ENCODE measurements at regions not wholly inside any gene's neighbourhood (a gene's known extent, or its start where the extent isn't known, plus 50 kb on each side); places are given as distances from the start of the nearest gene placed in this dataset.
"Not testable (repeated sequence)": the region's sequence is repeated elsewhere in the genome, so short reads cannot be mapped to it uniquely, and the experiment has no call there.

DNA sequence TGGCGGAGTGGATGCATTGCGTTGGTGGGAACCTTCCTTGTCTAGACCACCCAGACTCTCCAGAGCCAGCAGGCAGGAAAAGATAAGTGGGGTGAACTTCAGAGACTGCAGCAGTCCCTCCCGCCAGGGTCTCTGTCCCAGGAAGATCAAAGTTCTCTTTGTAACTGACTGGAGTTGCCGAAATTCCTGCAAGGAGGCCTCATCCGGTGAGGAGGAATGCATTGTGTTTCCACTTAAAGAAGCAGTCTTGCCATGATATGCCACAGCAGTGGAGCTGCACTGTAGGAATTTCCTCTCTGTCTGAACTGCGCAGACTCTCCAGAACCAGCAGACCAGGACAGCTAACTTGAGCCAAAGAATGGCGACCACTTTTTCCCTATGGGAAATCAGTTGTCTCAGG lies 1190.4 kb downstream of the TECRL start:
- no peak for DNase-seq

DNA sequence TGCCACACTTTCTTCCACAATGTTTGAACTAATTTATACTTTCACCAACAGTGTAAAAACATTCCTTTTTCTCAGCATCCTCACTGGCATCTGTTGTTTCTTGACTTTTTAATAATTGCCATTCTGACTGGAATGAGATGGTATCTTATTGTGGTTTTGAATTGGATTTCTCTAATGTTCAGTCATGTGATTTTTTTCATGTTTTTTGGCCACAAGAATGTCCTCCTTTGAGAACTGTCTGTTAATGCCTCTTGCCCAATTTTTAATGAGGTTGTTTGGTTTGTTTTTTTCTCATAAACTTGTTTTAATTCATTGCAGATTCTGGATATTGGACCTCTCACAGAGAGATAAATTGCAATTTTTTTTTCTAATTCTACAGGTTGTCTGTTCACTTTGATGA lies 1195.2 kb downstream of the TECRL start:
- DNase-seq = no peak

DNA sequence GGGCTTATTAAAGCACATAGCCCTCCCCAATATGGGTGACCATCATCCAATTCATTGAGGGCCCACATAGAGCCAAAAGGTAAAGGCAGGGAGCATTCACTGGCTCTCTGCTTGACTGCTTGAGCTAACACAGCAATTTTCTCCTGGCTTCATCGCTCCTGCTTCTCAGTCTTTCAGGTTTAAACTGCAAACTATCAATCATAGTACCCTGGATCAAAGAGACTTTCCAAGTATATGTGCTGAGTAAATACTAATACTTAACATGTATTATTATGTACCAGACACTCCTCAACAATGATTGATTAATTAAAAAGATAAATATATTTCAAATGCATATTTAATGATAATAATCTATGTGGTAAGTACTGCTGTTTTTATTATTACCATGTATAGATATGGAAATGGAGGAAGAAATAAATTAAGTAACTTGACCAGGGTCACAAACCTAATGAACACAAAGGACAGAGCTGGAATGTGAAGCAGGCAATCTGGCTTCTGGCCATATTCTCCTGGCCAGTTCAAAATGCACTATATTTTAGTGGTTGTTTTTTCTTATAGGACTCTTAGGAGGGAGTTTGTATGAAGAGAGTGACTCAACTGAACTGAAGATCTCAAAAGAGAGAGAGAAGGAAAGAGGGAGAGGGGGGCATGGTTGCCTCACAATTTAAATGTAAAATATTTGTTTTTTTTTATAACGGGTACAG lies 1197.3 kb downstream of the TECRL start:
- DNase-seq = no peak

DNA sequence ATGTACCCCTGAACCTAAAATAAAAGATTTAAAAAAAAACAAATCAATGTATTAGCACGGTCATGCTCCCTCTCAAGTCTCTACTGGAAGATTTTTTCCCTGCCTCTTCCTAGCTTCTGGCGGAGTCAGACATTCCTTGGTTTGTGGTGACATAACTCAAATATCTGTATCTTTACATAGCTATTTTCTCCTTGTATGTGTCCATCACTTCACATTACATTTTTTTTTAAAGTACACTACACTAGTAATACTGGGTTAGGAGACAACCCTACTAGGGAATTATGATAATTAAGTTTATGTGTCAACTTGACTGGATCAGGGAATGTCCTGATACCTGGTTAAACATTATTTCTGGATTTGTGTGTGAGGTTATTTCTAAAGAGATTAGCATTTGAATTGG lies 1197.9 kb downstream of the TECRL start:
- DNase-seq = no peak

DNA sequence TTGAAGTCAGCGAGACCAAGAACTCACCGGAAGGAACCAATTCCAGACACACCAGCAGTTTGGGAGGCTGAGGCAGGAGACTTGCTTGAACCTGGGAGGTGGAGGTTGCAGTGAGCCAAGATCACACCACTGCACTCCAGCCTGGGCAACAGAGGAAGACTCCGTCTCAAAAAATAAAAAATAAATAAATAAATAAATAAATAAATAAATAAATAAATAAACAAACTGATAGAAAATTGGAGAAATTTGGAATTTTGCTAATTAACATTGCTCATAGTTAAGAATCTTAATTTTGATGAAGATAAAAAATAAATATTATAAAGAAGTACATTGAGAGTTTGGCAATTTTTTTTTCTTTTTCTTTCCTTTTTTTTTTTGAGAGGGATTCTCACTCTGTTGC lies 1216.2 kb downstream of the TECRL start:
- not testable (repeated sequence) for DNase-seq

DNA sequence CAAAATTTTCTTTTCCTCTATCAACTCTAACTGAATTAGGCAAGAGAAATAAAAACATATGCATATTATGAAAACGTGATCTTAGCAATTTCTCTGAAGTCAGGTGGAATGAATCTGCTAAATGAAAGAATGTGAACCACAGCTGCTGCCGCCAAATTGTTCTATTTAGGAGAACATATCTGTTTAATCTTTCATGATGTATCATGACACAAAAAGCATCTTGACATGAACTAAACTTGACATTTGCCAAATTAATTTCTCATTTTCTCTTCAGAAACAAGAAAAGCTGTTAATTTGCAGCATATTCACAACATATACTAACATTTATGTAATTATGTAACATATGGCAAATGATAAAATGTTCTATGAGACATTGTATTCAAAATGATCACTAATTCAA lies 1237.9 kb downstream of the TECRL start:
- DNase-seq = no peak

DNA sequence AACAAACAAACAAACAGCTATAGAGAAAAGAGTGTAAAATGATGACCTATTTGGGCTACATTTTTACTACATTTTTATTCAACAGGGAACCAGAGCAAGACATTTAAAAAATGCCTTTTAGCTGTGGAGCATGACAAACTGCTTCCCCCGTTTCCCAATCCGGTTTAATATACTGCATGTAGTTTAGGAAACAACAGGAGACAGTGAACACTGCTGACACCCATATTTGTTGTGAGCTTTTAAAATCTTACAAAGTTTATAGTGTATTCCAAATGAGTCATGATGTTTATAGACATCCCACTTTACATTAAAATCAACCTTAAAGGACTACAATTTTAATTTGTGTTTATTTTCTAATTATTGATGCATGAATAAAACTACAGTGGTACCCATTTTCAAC lies 1238.3 kb downstream of the TECRL start:
- no peak for DNase-seq

DNA sequence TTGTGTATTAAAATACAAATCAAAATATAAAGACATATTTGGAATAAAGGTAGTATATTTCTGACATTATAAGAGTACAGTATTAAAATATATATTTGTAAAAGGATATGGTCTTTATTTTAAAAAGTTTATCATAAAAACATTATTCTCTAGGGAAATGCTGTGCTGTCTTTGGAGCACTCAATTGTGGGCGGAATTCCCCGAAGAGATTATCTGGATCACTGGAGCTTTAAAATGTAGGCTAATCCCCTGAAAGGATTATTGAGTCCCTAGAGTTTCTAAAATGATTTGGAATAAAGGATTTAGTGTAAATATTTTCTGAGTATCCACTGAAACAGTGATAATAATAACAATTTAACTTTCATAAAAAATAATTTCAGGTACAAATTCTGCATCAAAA lies 1239.4 kb downstream of the TECRL start:
- DNase-seq = no peak

DNA sequence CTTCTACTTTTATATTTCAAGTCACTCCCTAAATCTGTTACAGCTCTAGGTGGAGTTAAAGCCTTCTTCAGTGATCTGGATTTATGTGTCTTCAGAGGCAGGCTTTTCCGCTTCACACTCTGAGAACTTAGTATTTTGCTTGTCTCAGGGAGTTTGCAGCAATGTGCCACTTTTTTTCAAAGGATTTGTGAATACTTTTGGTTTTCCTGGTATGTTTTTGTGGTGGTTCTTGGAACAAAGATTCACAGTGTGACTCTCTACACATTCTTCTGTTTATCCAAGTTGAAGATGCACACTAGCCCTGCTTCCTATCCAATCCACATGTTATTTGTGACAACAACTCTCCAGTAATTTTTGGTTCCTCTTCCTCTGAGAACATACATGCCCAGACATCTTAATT lies 1253.7 kb downstream of the TECRL start:
- DNase-seq = no peak

DNA sequence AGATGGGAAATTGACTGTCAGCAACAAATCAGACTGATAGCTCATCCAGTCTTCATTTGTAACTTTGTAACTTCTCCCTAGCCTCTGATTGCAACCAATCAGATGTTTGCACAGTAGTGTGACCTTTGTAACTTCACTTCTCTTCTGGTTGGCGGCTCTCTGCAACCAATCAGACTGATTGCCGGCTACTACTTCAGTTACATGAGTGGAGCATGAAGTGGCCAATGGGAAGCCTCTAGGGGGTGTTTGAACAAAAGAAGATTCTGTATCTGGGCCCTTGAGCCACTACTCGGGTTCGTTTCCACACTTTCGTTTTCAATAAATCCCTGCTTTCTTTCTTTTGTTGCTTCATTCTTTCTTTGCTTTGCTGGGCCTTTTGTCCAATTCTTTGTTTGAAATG lies 1285.8 kb downstream of the TECRL start:
- no peak for DNase-seq

DNA sequence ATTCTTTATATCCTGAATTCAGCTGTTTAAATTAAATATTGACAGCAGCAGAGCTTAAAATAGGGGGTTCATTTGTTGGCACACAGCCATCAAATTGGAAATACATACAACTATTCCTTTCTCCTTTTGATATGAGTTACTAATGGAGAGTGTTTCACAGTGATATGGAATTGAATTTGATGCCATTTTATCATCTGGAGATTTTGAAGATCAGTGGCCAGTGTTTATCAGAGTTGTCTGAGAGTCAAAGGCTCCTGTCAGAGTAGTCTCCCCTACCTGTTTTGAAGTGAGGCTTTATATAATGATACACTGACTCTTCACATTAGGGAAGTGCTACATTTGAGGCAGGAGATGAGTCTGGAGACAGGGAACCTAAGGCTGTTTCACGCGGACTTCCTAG lies 1286.3 kb downstream of the TECRL start:
- DNase-seq = no peak

DNA sequence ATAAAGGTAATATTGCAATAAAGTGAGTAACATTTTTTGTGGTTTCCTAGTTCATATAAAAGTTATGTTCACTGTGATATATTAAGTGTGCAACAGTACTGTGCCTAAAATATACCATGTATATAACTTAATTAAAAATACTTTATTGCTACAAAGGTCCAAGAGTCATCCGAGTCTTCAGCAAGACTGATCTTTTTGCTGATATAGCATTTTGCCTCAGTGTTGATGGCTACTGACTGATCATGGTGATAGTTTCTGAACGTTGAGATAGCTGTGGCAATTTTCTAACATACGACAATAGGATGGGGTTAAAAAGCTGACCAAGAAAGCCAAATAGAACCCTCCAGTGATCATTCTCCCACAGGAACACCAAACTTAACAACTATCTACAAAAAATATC lies 1302.7 kb downstream of the TECRL start:
- DNase-seq = no peak

DNA sequence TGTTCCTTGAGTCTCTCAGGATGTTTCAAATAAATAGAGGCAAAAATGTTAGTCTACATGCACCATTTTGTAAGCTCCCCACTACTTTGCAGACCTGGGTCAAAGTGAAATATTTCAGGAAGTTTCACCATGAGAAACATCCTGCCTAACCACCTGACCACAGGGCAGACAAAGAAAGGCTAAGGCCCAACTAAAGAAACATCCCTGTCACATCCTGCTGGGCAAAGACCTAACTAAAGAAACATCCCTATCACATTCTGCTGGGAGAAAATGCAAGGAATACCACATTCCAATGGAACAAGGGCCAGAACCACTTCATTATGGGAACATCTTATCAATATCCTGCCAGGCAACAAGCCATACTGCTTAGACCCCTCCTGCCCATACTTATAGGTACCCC lies 1303.4 kb downstream of the TECRL start:
- DNase-seq = no peak

DNA sequence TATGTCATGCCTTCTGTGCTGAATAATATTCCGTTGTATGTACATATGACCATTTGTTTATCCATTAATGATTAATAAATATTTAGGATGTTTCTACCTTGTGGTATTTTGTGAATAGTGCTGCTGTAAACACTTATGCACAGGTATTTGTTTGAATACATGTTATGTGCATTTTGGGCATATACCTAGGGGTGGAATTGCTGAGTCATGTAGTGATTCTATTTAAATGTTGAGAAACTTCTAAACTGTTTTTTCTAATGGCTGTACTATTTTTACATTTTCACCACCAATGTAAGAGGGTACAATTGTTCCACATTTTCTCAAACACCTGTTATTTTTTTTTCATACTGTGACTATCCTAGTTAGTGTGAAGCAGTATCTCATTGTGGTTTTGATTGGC lies 1318.6 kb downstream of the TECRL start:
- DNase-seq = no peak

DNA sequence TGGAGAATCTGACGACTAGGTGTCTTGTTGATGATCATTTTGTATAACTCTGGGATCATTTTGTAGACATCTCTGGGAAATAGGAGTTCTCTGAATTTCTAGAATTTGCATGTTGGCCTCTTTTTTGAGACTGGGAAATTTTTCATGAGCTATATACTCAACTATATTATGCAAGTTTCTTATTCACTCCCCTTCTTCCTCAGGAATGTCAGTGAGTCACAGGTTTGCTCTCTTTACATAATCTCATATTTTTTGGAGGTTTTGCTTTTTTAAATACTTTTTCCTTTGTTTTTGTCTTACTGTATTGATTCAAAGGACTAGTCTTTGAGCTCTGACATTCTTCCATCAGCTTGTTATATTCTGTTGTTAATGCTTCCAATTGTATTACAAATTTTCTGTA lies 1324.2 kb downstream of the TECRL start:
- DNase-seq = no peak

DNA sequence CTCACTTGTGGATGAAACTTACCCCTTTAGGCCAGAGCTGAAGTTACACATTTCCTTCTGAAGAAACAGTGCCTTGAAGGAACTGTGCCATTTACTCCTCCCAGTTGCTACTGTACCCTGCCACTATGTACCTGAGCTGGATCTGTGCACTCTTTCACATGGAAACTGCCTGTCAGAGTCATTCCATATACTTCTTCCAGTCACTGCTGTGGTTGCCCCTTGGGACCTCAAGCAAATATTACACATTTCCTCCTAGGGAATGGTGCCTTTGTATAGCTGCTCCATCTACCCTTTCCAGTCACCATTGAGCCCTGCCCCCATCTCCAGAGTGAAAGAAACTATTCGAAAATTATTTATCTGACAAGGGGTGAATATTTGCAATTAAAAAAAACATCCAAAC lies 1328.3 kb downstream of the TECRL start:
- DNase-seq = no peak

DNA sequence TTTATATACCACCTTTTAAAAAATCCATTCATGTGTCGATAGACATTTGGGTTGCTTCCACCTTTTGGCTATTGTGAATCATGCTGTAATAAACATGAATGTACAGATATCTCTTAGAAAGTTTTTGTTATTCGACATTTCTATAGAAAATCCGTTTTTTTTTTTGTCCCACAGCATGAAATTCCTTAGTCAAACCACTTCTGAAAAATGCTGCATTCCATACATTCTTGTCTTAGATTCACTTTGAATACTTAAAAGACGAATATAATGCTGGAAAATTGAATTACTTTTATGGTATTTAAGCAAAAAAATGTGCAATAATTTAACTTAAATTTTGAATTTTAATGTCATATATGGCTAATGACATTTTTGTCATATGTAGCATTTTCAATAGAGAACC lies 1345.5 kb downstream of the TECRL start:
- DNase-seq = no peak

DNA sequence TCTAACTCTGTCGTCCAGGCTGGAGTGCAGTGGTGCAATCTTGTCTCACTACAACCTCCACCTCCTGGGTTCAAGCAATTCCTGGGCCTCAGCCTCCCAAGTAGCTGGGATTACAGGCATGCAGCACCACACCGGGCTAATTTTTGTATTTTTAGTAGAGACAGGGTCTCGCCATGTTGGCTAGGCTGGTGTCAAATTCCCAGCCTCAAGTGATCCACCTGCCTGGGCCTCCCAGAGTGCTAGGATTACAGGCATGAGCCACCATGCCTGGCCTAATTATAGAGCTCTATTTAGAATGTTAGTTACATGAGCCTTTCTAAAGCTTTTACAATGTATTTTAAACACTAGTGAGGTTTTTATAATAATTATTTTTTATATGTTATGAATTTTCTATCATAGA lies 1346.4 kb downstream of the TECRL start:
- not testable (repeated sequence) for DNase-seq

DNA sequence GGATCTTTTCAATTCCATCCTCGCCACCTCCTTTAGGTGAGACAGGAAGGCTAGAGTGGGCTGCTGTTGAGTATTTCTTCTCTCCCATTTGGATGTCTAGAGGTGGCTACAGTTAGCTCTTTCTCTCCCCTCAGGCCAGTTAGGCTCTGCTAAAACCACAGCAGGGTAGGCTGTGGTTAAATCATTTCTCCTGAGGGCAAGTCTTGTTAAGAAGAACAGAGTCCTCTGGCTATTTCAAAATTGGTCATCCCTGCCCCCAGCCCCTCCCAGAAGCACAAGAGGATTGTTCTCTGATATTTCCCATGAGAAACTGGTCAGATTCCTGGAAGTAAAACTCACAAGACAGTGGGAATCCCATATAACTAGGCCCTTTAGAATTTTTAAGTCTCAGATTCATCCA lies 1359.5 kb downstream of the TECRL start:
- no peak for DNase-seq

DNA sequence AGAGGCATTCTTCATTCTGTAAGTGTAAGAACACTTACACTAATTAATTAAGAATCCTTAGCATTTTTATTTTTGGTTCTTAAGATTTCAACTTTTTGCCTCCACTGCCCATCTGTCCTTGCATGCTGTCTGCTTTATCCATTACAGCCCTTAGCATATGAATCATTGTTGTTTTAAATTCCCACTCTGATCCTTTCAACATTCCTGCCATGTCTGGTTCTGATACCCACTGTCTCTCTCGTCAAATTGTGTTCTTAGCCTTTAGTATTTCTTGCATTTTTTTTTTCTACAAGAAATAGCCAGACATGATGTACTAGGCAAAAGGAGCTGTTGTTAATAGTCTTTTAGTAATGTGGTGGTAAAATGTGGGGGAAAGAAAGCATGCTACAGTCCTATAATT lies 1360.0 kb downstream of the TECRL start:
- DNase-seq = no peak

DNA sequence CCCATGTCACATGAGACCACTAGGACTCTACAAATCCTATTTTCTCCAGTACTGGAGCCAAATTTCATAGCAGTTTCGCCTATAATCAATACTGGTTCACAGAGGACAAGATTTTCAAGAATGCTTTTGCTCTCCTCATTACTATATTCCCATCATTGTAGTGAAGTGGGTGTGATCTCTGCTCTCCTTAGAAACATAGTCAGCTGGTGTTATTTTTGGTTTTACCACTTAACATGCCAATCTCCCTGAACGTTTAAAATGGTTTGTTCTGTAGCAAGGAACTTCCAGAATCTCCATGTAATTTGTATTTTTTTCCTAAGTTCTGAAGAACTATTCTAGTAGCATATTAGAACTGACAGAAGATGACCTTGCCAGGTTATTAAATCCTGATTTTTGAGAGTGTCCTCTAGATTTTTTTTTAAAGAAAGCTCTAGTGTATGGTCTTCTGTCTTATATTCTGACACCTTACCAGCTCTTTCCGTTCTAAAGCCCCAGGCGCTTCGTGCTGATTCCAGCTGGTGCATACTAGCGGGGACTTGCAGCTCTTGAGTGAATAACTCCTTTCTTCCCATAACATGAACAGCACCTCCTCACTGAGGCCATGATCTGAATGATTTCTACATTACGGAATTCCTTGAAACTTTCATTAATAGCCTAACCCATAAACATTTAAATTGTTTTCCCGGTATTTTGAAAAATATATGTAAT lies 1372.9 kb downstream of the TECRL start:
- DNase-seq = no peak

DNA sequence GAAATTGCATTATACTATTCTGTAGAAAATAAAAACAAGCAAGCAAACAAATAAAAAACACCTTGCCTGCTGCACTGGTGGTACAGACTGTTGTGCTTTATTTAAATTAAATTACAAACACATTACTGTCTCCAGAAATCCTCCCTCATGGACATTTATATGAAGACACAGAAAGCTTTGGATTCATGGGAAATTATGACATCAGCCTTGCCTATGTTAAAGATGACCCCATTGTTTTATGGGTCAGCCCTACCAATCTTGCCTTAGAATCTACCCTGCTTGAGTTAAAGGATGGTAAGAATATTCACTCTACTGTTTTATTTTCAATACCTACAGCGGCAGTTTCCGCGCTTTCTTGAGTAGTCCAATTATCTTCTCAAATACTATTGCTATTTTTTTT lies 1379.9 kb downstream of the TECRL start:
- no peak for DNase-seq

DNA sequence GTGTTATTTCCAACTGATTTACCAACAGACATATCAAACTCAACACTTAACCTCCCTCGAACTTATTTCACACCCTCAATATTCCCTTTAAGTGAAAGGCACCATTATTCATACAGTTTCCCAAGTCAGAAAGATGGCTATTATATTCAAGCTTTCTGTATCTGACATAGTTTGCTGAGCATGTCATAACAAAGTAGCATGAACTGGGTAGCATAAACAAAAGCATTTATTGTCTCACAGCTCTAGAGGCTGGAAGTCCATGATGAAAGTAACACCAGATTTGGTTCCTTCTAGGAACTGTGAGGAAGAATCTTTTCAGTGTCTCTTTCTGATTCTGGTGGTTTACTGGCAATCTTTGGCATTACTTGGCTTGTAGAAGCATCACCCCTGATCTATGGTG lies 1388.6 kb downstream of the TECRL start:
- DNase-seq = no peak

DNA sequence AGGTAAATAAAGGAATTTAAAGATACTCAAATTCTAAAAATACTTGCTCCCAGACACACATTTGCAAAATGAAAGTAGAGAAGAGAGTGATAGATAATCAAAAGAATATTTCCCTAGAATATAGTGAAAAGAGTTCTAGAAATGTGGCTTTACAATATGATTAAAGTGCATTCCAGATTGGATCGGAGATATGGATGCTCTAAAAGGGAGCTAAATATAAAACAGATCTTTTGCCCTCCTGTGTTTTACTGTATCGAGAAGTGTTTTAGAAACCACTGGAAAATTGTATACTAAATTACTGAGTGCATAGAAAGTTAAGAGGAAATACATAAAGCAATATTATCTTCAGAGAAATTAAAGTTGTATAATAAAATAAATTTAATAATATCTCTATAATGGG lies 1392.0 kb downstream of the TECRL start:
- DNase-seq = no peak

DNA sequence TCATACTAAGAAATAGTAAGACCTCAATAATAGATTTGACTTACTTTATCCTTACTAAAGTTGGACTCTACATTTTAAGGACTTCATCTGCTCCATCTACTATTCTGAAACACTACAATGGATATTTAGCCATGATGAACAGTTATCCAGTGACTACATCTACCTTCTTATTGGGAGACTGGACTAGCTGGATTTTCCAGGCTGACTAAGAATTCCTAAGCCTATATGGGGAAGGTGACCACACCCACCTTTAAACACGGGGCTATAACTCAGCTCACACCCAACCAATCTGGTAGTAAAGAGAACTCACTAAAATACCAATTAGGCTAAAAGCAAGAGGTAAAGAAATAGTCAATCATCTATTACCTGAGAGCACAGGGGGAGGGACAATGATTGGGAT lies 1438.4 kb downstream of the TECRL start:
- DNase-seq = no peak
